GM04503 (cell line): ENCODE measurements at regions not wholly inside any gene's neighbourhood (a gene's known extent, or its start where the extent isn't known, plus 50 kb on each side); places are given as distances from the start of the nearest gene placed in this dataset.
"Not testable (repeated sequence)": the region's sequence is repeated elsewhere in the genome, so short reads cannot be mapped to it uniquely, and the experiment has no call there.

Experiments
- DNase-seq: peaks from one replicate; pipeline ENCODE4 v3.0.0-alpha.2; 2012; ENCODE audit warnings: low read depth

GRCh38 chr18:78505851-78506461 lies 473.7 kb upstream of the SALL3 start:
- DNase-seq = no peak

DNA sequence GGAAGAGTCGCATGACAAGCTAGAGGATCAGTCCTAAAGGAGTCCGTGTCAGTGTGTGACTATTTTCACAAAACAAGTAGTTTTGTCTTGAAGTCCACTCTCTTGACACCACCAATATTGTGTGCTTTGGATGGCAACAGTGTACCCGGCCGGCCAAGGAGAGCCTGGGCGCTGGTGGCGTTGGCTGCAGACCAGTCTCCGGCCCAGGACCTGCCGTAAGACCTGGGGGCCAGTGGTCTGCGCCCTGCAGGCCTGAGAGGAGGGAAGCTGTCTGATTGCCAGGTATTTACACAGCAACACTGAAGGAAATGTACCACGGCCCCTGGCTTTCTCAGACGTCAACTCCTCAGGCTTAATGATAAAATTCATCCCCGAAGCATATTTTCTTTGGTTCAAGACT lies 472.4 kb upstream of the SALL3 start:
- no peak for DNase-seq

- DNase-seq = not testable (repeated sequence)
Measured at GRCh38 chr18:78508228-78508824, 471.3 kb upstream of the SALL3 start.

- DNase-seq = no peak
Measured at GRCh38 chr18:78510091-78510490, 469.5 kb upstream of the SALL3 start.

DNA sequence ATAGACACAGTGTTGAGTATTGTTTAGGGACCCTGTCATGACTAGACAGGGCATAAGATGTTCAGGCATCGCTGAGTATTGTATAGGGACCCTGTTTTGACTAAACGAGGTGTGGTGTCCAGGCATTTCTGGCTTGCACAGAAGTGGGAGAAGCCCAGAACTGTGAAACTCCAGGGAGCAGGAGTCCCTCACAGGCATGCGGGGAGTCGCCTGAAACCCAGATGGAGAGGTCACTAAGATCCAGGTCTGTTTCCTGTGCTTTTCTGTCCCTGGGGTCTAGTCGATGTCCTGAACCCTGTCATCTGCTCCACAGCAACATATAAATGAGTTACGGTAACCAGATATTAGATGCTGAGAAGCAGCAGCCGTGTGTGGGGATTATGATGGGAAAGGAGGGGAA lies 469.0 kb upstream of the SALL3 start:
- DNase-seq = no peak

- no peak for DNase-seq
Measured at GRCh38 chr18:78511666-78512601, 467.7 kb upstream of the SALL3 start.

GRCh38 chr18:78514910-78515670 lies 464.5 kb upstream of the SALL3 start:
- no peak for DNase-seq

DNA sequence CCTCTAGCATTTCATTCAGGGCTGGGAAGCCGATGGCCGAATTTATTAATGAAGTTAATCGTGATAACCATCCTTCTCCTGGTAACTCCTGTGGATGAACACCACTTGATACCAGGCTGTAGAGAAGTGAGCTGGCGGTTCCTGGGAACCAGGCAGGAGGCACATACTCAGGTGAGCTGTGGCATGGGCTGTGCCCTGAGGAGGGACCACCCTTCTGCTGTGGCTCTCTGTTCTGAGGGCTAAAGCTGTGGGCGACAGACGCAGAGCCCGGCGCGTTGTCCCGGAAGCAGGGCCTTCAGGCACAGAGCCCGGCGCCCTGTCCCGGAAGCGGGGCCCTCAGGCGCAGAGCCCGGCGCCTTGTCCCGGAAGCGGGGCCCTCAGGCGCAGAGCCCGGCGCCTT lies 462.3 kb upstream of the SALL3 start:
- no peak for DNase-seq

GRCh38 chr18:78517973-78518372 lies 461.6 kb upstream of the SALL3 start:
- no peak for DNase-seq

DNA sequence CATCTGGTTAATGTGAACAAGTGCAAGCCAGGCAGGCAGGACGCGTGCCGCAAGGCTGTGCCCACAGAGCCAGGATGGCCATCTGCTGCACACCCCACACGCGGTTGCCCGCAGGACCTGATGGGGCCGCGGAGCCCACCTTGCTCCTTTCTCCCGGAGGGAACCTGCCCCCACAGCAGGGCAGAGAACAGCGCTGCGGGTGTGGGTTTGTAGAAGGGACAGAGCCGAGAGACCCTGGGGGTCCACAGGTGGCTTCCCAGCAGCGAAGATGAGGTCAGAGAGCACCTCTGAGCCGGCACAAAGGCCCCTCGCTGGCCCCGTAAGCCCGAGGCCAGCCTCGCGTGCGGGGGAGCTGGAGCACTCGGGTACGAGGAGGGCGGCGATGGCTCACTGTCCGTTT lies 460.8 kb upstream of the SALL3 start:
- DNase-seq = no peak

GRCh38 chr18:78519394-78520062 lies 460.1 kb upstream of the SALL3 start:
- no peak for DNase-seq

GRCh38 chr18:78521136-78521535 lies 458.5 kb upstream of the SALL3 start:
- no peak for DNase-seq

GRCh38 chr18:78521744-78522143 lies 457.9 kb upstream of the SALL3 start:
- DNase-seq = no peak

DNA sequence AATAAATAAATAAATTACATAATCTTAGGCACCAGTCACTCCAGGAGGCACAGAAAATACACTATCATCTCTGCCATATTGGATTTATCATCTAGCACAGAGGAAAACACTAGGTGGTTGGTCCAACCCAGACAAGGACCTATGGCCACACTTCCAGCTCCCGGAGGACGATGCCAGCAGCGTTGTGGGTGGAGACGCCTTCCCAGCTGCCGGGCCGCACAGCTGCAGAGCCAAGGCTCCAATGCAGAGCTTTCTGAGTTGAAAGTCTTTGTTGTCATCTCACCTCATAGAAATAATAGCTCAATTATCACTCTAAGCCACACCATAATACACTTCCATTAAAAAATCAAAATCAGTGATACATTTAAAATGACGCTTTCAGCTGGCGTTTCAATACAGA lies 457.1 kb upstream of the SALL3 start:
- no peak for DNase-seq

DNA sequence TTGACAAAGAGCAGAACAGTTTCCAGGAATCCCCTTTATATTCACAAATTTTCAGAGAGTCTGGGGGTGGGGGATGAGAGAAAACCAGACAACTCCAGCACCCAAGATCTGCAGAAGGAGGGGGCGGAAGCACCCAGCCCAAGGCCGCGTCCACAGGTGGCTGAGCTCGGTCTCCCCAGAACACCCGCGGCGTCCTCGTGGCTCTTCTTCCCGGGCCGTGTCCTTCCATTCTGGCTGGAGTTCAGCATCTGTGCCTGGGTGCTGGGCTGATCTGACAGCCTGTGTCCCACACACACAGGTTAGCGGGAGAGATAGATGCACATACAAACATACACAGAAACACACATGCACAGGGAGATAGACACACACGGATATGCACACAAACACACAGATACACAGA lies 455.8 kb upstream of the SALL3 start:
- no peak for DNase-seq

DNA sequence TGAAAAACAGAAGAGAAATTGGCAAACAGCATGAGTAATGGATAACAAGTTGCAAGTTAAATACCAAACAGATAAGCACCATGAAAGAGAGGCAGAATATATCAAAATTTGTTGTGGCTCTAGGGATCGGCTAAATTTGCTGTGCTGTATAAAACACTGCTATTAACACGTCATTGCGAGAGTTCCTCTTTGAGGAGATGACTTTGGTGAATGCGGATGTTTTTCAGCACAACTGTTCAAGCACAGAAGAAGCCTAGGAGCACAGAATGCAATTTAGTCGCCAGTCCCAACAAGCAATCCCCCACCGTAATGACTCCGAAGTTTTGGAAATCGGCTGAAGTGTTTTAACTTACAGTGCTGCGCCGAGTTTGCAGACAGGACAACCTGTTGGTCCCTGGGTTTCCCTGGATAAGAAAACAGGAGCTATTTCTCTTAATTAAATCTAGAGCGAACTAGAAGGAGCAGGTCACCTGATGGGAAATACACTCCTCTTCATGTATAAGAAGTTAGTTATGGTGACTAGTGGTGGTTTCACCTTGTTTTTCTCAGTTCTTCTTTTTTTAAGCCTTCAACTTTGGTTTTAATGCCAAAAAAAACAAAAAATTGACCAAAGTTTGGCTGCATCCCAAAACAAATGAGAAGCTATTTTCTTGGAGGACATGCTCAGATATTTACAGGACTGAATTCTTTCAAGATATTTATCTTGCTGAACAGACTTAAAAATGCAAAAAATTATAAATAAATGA lies 454.1 kb upstream of the SALL3 start:
- DNase-seq = no peak

GRCh38 chr18:78526275-78526674 lies 453.3 kb upstream of the SALL3 start:
- DNase-seq = no peak

DNA sequence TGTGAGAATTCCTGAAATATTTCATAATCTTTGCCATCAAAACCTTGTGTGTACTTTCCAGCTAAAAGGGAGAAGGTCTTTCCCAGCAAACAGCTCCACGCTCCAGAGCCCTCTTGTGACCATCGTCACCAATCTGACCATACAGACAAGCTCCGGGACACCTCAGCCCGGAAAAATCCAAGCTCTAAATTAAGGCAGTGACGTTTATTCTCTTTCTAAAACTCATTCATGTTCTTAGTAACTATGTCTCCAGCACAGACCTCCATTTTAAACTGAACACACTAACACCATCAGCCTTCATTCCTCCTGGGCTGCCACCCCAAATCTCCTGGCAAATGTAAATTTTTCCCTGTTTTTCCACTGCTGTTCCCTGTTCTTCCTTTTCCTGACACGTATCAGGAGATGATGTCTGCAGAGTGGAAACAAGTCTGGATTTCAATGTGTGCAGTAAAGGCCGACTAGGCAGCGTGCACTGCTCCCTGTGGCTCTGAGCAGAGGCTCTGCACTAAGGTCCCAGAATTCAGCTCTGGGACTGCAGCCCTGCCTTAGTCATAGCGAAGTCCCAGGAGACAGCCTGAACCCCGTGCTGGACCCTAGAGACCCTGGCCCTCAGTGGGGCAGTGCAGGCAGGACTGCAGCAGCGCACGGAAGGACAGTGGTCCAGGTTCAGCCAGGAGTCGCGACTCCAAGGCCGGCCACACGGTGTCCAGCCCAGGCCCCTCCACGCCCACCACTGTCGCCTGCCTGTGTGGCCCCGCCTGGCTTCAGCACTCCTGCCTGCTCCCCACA lies 452.5 kb upstream of the SALL3 start:
- DNase-seq = no peak

GRCh38 chr18:78527984-78528383 lies 451.6 kb upstream of the SALL3 start:
- no peak for DNase-seq
